Lower lobe of right lung (tissue), 2 donors: ENCODE measurements at regions not wholly inside any gene's neighbourhood (a gene's known extent, or its start where the extent isn't known, plus 50 kb on each side); places are given as distances from the start of the nearest gene placed in this dataset.
"Not testable (repeated sequence)": the region's sequence is repeated elsewhere in the genome, so short reads cannot be mapped to it uniquely, and the experiment has no call there.

Source experiments
- ATAC-seq, 2 donors: fragments of 200-7000 bp; cut with Tn5 transposase; one replicate each; pipeline ENCODE4 v1.9.1; 2020 to 2022; ENCODE audit warnings: mild to moderate bottlenecking in 2 of 2, moderate library complexity in 2 of 2
- DNase-seq: peaks from one replicate; pipeline ENCODE4 v3.0.0-alpha.2; 2020
- H3K27ac ChIP-seq: fragments of 200-600 bp; one replicate; pipeline ENCODE4 v1.8.0; 2022
- H3K27me3 ChIP-seq: fragments of 200-600 bp; one replicate; pipeline ENCODE4 v1.8.0; 2022; ENCODE audit warnings: low read depth
- H3K36me3 ChIP-seq: fragments of 200-600 bp; one replicate; pipeline ENCODE4 v1.8.0; 2022; ENCODE audit warnings: mild to moderate bottlenecking
- H3K4me1 ChIP-seq: fragments of 200-600 bp; one replicate; pipeline ENCODE4 v1.8.0; 2022
- H3K4me3 ChIP-seq: fragments of 200-600 bp; one replicate; pipeline ENCODE4 v1.8.0; 2022; ENCODE audit warnings: mild to moderate bottlenecking
- H3K9me3 ChIP-seq: fragments of 200-600 bp; one replicate; pipeline ENCODE4 v1.8.0; 2022
- intact Hi-C: fragments of 100-400 bp; cut with DNase I; formaldehyde crosslinking; loops from one replicate; pipeline ENCODE4 v1.11.0; 2022
- TF ChIP-seq, protein P1 (sequence below): fragments of 200-600 bp; IDR thresholded peaks from one replicate; pipeline ENCODE4 v1.8.0; 2022; ENCODE audit warnings: antibody characterized with exemption, mild to moderate bottlenecking
- donor health status: DM: no; HTN: yes; CAD: no; lungs with severe emphysema.

DNA sequence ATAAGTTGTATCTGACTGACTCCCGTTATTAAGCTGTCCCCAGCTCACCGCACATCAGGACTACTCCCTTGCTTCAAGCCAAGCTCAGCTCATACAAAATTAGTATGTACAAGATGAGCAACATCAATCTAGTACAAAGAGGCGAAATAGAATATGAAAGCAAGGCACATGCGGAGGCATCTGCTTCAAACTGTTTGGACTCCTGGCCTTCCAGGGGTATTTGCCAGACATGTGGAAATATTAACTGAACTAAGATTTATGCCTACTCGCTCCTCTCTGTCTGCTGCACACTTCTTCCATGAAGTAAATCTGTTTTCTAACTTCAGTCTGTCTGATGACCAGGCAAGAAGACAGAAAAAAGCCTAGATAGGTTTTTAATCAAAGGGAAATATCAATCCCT is 499.8 kb downstream of the PID1 start:
- DNase-seq, result no peak
- peak in 1 of 2 donors; percentile 32 for ATAC-seq
- TF ChIP-seq, protein P1, sequence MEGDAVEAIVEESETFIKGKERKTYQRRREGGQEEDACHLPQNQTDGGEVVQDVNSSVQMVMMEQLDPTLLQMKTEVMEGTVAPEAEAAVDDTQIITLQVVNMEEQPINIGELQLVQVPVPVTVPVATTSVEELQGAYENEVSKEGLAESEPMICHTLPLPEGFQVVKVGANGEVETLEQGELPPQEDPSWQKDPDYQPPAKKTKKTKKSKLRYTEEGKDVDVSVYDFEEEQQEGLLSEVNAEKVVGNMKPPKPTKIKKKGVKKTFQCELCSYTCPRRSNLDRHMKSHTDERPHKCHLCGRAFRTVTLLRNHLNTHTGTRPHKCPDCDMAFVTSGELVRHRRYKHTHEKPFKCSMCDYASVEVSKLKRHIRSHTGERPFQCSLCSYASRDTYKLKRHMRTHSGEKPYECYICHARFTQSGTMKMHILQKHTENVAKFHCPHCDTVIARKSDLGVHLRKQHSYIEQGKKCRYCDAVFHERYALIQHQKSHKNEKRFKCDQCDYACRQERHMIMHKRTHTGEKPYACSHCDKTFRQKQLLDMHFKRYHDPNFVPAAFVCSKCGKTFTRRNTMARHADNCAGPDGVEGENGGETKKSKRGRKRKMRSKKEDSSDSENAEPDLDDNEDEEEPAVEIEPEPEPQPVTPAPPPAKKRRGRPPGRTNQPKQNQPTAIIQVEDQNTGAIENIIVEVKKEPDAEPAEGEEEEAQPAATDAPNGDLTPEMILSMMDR, result no peak
- Histone ChIP-seq H3K4me1 (no peaks in the 10 kb centered on the region), H3K4me3 (no peak overlapping the region), H3K27me3 (no peaks in the 10 kb centered on the region), H3K9me3 (no peaks in the 10 kb centered on the region), H3K36me3 (no peaks in the 10 kb centered on the region), H3K27ac (peak overlapping the region; percentile 70)
- intact Hi-C loops, result no loop called here

DNA sequence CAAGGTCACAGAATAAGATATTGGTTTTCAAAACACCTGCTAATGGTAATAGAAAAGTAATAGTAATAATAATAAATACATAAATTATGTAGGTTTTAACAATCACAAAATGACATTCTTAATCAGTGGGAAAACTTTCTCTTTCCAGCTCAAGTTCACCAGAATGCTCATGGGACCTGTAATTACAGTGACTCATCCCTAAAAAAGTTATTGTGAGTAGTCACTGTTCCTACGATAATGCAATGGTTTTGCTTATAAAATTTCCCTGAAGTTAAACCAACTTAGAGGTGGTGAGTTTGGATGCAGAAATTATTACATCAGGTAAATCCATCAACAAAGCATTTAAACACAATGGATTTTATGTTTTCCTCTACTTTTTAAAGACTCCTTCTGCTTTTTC is 502.3 kb downstream of the PID1 start:
- TF ChIP-seq, protein P1, result no peak
- Histone ChIP-seq H3K27me3 (no peaks in the 10 kb centered on the region), H3K36me3 (no peaks in the 10 kb centered on the region), H3K9me3 (no peaks in the 10 kb centered on the region), H3K27ac (no peak overlapping the region), H3K4me3 (no peak overlapping the region), H3K4me1 (no peaks in the 10 kb centered on the region)
- intact Hi-C loops, result no loop called here
- ATAC-seq (no peak), DNase-seq (no peak)

DNA sequence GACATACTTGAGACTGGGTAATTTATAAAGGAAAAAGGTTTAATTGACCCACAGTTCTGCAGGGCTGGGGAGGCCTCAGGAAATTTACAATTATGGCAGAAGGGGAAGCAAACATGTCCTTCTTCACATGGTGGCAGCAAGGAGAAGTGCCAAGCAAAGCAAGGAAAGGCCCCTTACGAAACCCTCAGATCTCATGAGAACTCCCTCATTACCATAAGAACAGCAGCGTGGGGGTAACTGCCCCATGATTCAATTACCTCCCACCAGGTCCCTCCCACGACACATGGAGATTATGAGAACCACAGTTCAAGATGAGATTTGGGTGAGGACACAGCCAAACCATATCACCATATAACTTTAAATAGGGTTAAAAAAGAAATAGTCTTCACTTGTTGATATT is 502.9 kb downstream of the PID1 start:
- ATAC-seq, H3K27me3 ChIP-seq, intact Hi-C loops, DNase-seq, H3K4me3 ChIP-seq, H3K36me3 ChIP-seq, H3K27ac ChIP-seq, H3K4me1 ChIP-seq, H3K9me3 ChIP-seq: not testable (repeated sequence)

DNA sequence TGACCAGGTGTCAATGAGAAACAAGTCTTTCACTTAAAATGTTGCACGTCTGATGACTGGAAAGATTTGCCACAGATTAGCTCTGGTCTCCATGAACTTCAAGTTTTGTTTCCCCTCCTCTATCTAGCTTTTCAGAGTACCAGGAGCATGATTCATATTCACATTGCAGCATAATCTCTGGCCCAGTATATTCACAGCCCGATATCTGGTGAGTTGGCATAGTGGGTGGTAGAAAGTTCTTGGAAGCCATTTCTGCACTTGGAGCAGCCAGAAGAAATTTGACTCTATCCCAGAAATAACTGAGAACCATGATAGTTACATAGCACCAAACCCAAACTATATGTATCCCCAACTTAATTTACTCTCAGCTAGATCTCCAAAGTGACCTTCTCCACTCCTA is 503.9 kb downstream of the PID1 start:
- intact Hi-C loops, result no loop called here
- Histone ChIP-seq H3K36me3 (no peaks in the 10 kb centered on the region), H3K4me3 (no peak overlapping the region), H3K4me1 (no peaks in the 10 kb centered on the region), H3K9me3 (no peaks in the 10 kb centered on the region), H3K27me3 (no peaks in the 10 kb centered on the region), H3K27ac (no peak overlapping the region)
- DNase-seq (no peak), ATAC-seq (no peak)
- TF ChIP-seq, protein P1, result no peak

DNA sequence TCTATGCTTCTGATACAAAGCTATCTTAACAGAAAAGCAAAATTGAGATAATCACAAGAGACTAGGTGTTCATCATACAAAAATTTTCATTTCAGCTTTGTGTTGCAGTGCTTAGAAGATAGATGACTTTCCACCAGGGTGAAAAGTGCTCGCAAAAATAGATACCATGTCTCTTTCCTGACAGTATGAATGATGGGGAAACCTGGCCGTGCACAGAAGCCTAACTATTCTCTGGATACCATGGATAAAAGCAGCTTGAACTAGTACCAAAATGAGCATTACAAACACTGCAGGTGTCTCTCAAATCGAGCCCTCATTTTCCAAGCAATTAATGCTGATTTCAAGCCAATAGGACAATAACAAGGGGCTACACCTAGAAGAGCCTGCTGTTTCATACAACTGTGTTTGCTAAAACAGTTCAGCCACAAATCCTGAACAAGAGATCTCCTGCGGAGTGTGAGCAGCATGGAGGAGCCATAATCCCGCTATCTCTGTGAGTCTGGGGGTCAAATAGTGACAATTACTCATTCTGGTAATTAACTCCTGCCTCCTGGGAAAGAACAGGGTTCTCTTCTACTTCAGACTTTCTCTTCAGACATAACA is 507.6 kb downstream of the PID1 start:
- H3K4me3 ChIP-seq, result no peak overlapping the region
- DNase-seq (no peak), ATAC-seq (no peak)
- no peaks in the 10 kb centered on the region for H3K9me3 ChIP-seq
- no peak overlapping the region for H3K27ac ChIP-seq
- intact Hi-C loops, result no loop called here
- no peaks in the 10 kb centered on the region for H3K36me3 ChIP-seq
- TF ChIP-seq, protein P1, result no peak
- H3K4me1 ChIP-seq, result no peaks in the 10 kb centered on the region
- no peaks in the 10 kb centered on the region for H3K27me3 ChIP-seq

DNA sequence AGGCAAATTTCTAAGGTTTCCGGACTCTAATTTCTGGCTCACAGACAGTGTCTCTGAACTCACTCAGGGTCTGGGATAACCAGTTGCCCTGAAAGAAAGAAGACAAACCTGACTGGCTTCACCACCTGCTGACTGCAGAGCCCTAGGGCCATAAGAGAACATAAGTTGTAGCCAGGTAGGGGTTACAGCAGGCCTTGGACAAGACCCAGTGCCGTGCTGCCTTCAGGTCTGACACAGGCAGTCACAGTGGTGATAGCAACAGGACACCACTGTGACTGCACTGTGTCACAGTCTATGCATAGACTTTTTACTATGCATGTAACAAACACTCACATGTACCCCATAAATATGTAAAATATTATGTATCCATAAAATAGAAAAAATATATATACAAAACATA is 508.5 kb downstream of the PID1 start:
- no peaks in the 10 kb centered on the region for H3K4me1 ChIP-seq
- TF ChIP-seq, protein P1, result no peak
- no peaks in the 10 kb centered on the region for H3K9me3 ChIP-seq
- intact Hi-C loops, result no loop called here
- no peak overlapping the region for H3K27ac ChIP-seq
- DNase-seq (no peak), ATAC-seq (no peak)
- H3K4me3 ChIP-seq, result no peak overlapping the region
- H3K36me3 ChIP-seq, result no peaks in the 10 kb centered on the region
- no peaks in the 10 kb centered on the region for H3K27me3 ChIP-seq

DNA sequence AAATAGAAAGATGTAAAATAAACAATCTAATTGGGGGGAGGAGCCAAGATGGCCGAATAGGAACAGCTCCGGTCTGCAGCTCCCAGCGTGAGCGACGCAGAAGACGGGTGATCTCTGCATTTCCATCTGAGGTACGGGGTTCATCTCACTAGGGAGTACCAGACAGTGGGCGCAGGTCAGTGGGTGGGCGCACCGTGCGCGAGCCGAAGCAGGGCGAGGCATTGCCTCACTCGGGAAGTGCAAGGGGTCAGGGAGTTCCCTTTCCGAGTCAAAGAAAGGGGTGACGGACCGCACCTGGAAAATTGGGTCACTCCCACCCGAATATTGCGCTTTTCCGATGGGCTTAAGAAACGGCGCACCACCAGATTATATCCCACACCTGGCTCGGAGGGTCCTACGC is 515.4 kb downstream of the PID1 start:
- H3K27me3 ChIP-seq, H3K27ac ChIP-seq, H3K4me3 ChIP-seq, H3K36me3 ChIP-seq, DNase-seq, H3K4me1 ChIP-seq, H3K9me3 ChIP-seq, ATAC-seq, intact Hi-C loops: not testable (repeated sequence)
